ENCODE measurements at regions not wholly inside any gene's neighbourhood (a gene's known extent, or its start where the extent isn't known, plus 50 kb on each side); places are given as distances from the start of the nearest gene placed in this dataset.
"Not testable (repeated sequence)": the region's sequence is repeated elsewhere in the genome, so short reads cannot be mapped to it uniquely, and the experiment has no call there.

DNA sequence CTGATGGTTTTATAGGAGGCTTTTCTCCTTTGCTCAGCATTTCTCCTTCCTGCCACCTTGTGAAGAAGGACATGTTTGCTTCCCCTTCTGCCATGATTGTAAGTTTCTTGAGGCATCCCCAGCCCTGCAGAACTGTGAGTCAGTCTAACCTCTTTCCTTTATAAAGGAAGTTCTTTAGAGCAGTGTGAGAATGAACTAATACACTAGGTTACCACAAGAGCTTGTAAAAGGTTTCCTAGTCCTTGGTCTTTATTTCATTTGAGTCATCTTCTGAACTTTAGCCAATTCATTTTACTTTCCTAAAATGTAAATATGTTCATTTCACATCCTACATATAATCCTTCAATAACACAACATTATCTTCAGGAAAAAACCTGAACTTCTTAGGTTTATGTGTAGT is 365.3 kb downstream of the HHIPL2 start:
- H2AFZ ChIP-seq (ENCODE audit: low read length) = no peak overlapping the region
- no peaks in the 10 kb centered on the region for H3K79me2 ChIP-seq (ENCODE audit: low read length)
- H3K4me3 ChIP-seq (ENCODE audit: low read length) = no peak overlapping the region
- no peaks in the 10 kb centered on the region for H3K4me1 ChIP-seq (ENCODE audit: low read length)
- no peaks in the 10 kb centered on the region for H3K27me3 ChIP-seq (ENCODE audit: low read length)
- H3K9ac ChIP-seq (ENCODE audit: low read length) = no peak overlapping the region
- H3K9me2 ChIP-seq (replicated peaks; ENCODE audit: insufficient read depth, low read length) = no peaks in the 10 kb centered on the region
- no peak overlapping the region for H3K4me2 ChIP-seq (ENCODE audit: low read depth, low read length, poor library complexity, severe bottlenecking)
- no peak for DNase-seq
- no peaks in the 10 kb centered on the region for H3K36me3 ChIP-seq (ENCODE audit: insufficient read depth, low read length)
- no peaks in the 10 kb centered on the region for H3K9me3 ChIP-seq (ENCODE audit: low read length)
- no peak overlapping the region for H3K27ac ChIP-seq (ENCODE audit: low read length)
- H4K20me1 ChIP-seq (ENCODE audit: insufficient read depth, low read depth, low read length) = no peaks in the 10 kb centered on the region

DNA sequence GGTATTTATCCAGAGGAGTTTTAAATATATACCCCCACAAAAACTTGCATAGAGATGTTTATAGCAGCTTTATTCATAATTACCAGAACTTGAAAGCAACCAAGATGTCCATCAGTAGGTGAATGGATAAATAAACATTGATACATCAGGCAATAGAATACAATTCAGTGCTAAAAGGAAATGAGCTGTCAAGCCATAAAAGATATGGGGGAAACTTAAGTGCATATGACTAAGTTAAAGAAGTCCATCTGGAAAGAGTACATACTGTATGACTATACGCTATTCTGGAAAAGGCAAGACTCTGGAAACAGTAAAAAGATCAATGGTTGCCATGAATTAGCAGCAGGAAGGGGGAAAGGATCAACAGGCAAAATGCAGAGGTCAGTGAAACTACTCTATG is 366.7 kb downstream of the HHIPL2 start:
- H3K9ac ChIP-seq (ENCODE audit: low read length) = no peak overlapping the region
- no peaks in the 10 kb centered on the region for H3K9me3 ChIP-seq (ENCODE audit: low read length)
- no peaks in the 10 kb centered on the region for H3K4me1 ChIP-seq (ENCODE audit: low read length)
- H4K20me1 ChIP-seq (ENCODE audit: insufficient read depth, low read depth, low read length) = no peaks in the 10 kb centered on the region
- no peak overlapping the region for H3K4me2 ChIP-seq (ENCODE audit: low read depth, low read length, poor library complexity, severe bottlenecking)
- no peaks in the 10 kb centered on the region for H3K79me2 ChIP-seq (ENCODE audit: low read length)
- H3K4me3 ChIP-seq (ENCODE audit: low read length) = no peak overlapping the region
- H3K27ac ChIP-seq (ENCODE audit: low read length) = no peak overlapping the region
- H2AFZ ChIP-seq (ENCODE audit: low read length) = no peak overlapping the region
- no peak for DNase-seq
- H3K9me2 ChIP-seq (replicated peaks; ENCODE audit: insufficient read depth, low read length) = no peaks in the 10 kb centered on the region
- no peaks in the 10 kb centered on the region for H3K36me3 ChIP-seq (ENCODE audit: insufficient read depth, low read length)
- no peaks in the 10 kb centered on the region for H3K27me3 ChIP-seq (ENCODE audit: low read length)

DNA sequence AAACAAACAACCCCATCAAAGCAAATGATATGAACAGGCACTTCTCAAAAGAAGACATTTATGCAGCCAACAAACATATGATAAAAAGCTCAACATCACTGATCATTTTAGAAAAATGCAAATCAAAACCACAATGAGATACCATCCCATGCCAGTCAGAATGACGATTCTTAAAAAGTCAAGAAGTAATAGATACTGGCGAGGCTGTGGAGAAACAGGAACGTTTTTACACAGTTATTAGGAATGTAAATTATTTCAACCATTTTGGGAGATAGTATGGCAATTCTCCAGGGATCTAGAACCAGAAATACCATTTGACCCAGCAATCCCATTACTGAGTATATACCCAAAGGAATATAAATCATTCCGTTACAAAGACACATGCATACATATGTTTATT is 370.4 kb downstream of the HHIPL2 start:
- not testable (repeated sequence) for H3K27ac ChIP-seq (ENCODE audit: low read length); H4K20me1 ChIP-seq (ENCODE audit: insufficient read depth, low read depth, low read length); H2AFZ ChIP-seq (ENCODE audit: low read length); H3K9me2 ChIP-seq (replicated peaks; ENCODE audit: insufficient read depth, low read length); H3K4me3 ChIP-seq (ENCODE audit: low read length); H3K79me2 ChIP-seq (ENCODE audit: low read length); H3K9me3 ChIP-seq (ENCODE audit: low read length); H3K36me3 ChIP-seq (ENCODE audit: insufficient read depth, low read length); H3K9ac ChIP-seq (ENCODE audit: low read length); DNase-seq; H3K4me1 ChIP-seq (ENCODE audit: low read length); H3K4me2 ChIP-seq (ENCODE audit: low read depth, low read length, poor library complexity, severe bottlenecking); H3K27me3 ChIP-seq (ENCODE audit: low read length)

DNA sequence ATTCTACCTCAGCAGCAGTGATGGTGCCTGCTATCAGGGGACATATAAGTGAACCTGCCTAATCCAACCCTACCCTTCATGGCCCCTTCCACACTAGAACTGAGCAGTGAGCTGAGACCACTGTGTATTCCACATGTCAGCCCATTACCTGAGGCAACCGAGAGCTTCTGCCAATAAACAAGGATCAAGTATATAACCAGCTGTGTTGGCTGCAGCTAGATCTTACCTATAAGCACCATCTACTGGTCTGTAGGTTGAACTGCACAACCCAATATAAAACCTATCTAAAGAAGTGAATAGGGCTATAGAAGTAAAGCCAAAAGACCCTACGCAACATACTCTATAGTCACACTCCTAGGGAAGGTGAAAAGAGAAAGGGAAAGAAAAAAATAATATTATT is 376.9 kb downstream of the HHIPL2 start:
- H3K4me2 ChIP-seq (ENCODE audit: low read depth, low read length, poor library complexity, severe bottlenecking) = no peak overlapping the region
- H2AFZ ChIP-seq (ENCODE audit: low read length) = no peak overlapping the region
- H3K27me3 ChIP-seq (ENCODE audit: low read length) = 0 out of 2 replicates have a peak, but pooled peaks cover 3% of the 10 kb centered on the region
- H3K36me3 ChIP-seq (ENCODE audit: insufficient read depth, low read length) = no peaks in the 10 kb centered on the region
- no peaks in the 10 kb centered on the region for H3K4me1 ChIP-seq (ENCODE audit: low read length)
- H4K20me1 ChIP-seq (ENCODE audit: insufficient read depth, low read depth, low read length) = no peaks in the 10 kb centered on the region
- peak; percentile 68 for DNase-seq
- H3K27ac ChIP-seq (ENCODE audit: low read length) = no peak overlapping the region
- H3K9me2 ChIP-seq (replicated peaks; ENCODE audit: insufficient read depth, low read length) = no peaks in the 10 kb centered on the region
- H3K9me3 ChIP-seq (ENCODE audit: low read length) = no peaks in the 10 kb centered on the region
- no peak overlapping the region for H3K9ac ChIP-seq (ENCODE audit: low read length)
- H3K4me3 ChIP-seq (ENCODE audit: low read length) = no peak overlapping the region
- no peaks in the 10 kb centered on the region for H3K79me2 ChIP-seq (ENCODE audit: low read length)

DNA sequence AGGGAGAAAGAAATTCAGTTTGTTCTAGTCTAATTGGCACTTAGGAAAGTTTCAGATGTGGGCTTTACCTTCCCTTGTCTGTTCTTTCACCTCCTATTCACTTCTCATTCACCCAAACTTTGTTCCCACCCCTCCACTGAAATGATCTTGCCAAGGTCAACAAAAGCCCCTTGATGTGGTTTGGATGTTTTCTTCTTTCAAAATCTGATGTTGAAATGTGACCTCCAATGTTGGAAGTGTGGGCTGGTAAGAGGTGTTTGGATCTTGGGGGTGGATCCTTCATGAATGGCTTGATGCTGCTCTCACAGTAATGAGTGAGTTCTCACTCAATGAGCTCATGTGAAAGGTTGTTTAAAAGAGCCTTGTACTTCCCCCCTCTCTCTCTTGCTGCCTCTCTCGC is 379.3 kb downstream of the HHIPL2 start:
- H4K20me1 ChIP-seq (ENCODE audit: insufficient read depth, low read depth, low read length) = no peaks in the 10 kb centered on the region
- no peak overlapping the region for H3K4me2 ChIP-seq (ENCODE audit: low read depth, low read length, poor library complexity, severe bottlenecking)
- H3K9me3 ChIP-seq (ENCODE audit: low read length) = no peaks in the 10 kb centered on the region
- H3K79me2 ChIP-seq (ENCODE audit: low read length) = no peaks in the 10 kb centered on the region
- H3K4me1 ChIP-seq (ENCODE audit: low read length) = no peaks in the 10 kb centered on the region
- no peak for DNase-seq
- no peak overlapping the region for H2AFZ ChIP-seq (ENCODE audit: low read length)
- H3K9me2 ChIP-seq (replicated peaks; ENCODE audit: insufficient read depth, low read length) = no peaks in the 10 kb centered on the region
- H3K27ac ChIP-seq (ENCODE audit: low read length) = no peak overlapping the region
- H3K36me3 ChIP-seq (ENCODE audit: insufficient read depth, low read length) = no peaks in the 10 kb centered on the region
- H3K27me3 ChIP-seq (ENCODE audit: low read length) = 0 out of 2 replicates have a peak, but pooled peaks cover 3% of the 10 kb centered on the region
- H3K9ac ChIP-seq (ENCODE audit: low read length) = no peak overlapping the region
- H3K4me3 ChIP-seq (ENCODE audit: low read length) = no peak overlapping the region

DNA sequence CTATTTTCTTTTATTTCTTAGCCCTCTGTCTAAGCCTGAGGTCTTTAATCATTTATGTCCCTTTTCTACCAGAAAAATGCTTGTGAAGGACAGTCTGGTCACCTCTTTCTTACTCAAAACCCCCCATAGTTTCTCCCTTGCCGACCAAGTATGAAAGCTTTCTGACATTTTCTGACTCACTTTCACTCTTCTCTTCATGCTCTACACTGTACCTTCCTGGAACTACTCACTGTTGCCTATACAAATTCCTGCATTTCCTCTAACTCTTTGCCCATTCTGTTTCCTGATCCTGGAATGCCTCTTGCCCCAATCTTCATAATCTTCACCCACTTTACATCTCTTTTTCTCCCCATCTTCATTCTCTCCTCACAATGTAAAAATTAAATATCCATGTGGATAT is 380.0 kb downstream of the HHIPL2 start:
- no peak for DNase-seq
- H3K9me3 ChIP-seq (ENCODE audit: low read length) = no peaks in the 10 kb centered on the region
- H3K9me2 ChIP-seq (replicated peaks; ENCODE audit: insufficient read depth, low read length) = no peaks in the 10 kb centered on the region
- H3K4me1 ChIP-seq (ENCODE audit: low read length) = no peaks in the 10 kb centered on the region
- no peak overlapping the region for H3K4me2 ChIP-seq (ENCODE audit: low read depth, low read length, poor library complexity, severe bottlenecking)
- H3K9ac ChIP-seq (ENCODE audit: low read length) = no peak overlapping the region
- H4K20me1 ChIP-seq (ENCODE audit: insufficient read depth, low read depth, low read length) = no peaks in the 10 kb centered on the region
- H3K27me3 ChIP-seq (ENCODE audit: low read length) = 0 out of 2 replicates have a peak, but pooled peaks cover 3% of the 10 kb centered on the region
- no peak overlapping the region for H2AFZ ChIP-seq (ENCODE audit: low read length)
- H3K27ac ChIP-seq (ENCODE audit: low read length) = no peak overlapping the region
- H3K36me3 ChIP-seq (ENCODE audit: insufficient read depth, low read length) = no peaks in the 10 kb centered on the region
- no peaks in the 10 kb centered on the region for H3K79me2 ChIP-seq (ENCODE audit: low read length)
- H3K4me3 ChIP-seq (ENCODE audit: low read length) = no peak overlapping the region

DNA sequence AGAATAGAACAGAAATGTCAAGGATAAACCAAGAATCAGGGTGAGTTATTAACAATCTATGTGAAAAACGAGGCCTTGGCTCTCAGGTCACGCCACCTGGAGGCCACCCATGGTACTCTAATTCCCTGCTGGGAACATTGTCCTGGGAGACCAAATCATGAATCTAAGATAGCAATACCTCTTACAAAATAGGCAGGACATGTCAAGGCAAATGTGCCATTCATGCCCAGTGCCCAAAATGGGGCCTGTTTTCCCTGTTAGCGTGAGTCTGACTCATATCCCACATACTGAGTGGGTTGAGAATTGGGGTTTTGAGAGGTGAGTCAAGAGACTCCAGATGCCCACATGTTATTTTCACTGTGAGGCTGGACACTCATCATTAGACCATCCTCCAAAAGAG is 380.8 kb downstream of the HHIPL2 start:
- H3K4me3 ChIP-seq (ENCODE audit: low read length) = no peak overlapping the region
- peak; percentile 65 for DNase-seq
- H3K4me2 ChIP-seq (ENCODE audit: low read depth, low read length, poor library complexity, severe bottlenecking) = no peak overlapping the region
- no peak overlapping the region for H3K9ac ChIP-seq (ENCODE audit: low read length)
- H2AFZ ChIP-seq (ENCODE audit: low read length) = no peak overlapping the region
- no peaks in the 10 kb centered on the region for H3K9me3 ChIP-seq (ENCODE audit: low read length)
- no peaks in the 10 kb centered on the region for H4K20me1 ChIP-seq (ENCODE audit: insufficient read depth, low read depth, low read length)
- no peaks in the 10 kb centered on the region for H3K4me1 ChIP-seq (ENCODE audit: low read length)
- no peaks in the 10 kb centered on the region for H3K79me2 ChIP-seq (ENCODE audit: low read length)
- no peaks in the 10 kb centered on the region for H3K36me3 ChIP-seq (ENCODE audit: insufficient read depth, low read length)
- no peak overlapping the region for H3K27ac ChIP-seq (ENCODE audit: low read length)
- H3K27me3 ChIP-seq (ENCODE audit: low read length) = 0 out of 2 replicates have a peak, but pooled peaks cover 3% of the 10 kb centered on the region
- no peaks in the 10 kb centered on the region for H3K9me2 ChIP-seq (replicated peaks; ENCODE audit: insufficient read depth, low read length)

DNA sequence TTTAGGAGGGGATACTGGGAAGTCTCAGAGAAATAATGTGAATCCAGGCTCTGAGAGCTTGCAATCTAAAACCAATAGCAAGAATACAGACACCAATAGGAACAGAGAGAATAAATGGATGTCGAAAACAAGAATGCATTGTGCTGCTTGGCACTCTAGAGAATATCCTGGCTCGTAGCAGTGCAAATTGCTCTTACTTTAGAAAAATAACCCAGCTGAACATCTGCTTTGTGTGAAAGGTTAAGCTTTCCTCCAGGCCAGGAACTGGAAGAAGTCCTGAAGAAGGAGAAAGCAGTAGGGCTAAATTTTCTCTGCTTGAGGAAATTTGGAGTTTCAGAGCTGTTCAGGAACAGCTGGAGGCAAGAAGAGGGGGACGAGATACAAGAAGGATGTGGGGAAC is 382.3 kb downstream of the HHIPL2 start:
- H3K4me1 ChIP-seq (ENCODE audit: low read length) = no peaks in the 10 kb centered on the region
- no peaks in the 10 kb centered on the region for H3K36me3 ChIP-seq (ENCODE audit: insufficient read depth, low read length)
- no peak overlapping the region for H3K9ac ChIP-seq (ENCODE audit: low read length)
- no peaks in the 10 kb centered on the region for H3K27me3 ChIP-seq (ENCODE audit: low read length)
- H3K27ac ChIP-seq (ENCODE audit: low read length) = no peak overlapping the region
- no peak overlapping the region for H3K4me3 ChIP-seq (ENCODE audit: low read length)
- no peak for DNase-seq
- H3K9me3 ChIP-seq (ENCODE audit: low read length) = no peaks in the 10 kb centered on the region
- H3K4me2 ChIP-seq (ENCODE audit: low read depth, low read length, poor library complexity, severe bottlenecking) = no peak overlapping the region
- H2AFZ ChIP-seq (ENCODE audit: low read length) = no peak overlapping the region
- H3K9me2 ChIP-seq (replicated peaks; ENCODE audit: insufficient read depth, low read length) = no peaks in the 10 kb centered on the region
- H3K79me2 ChIP-seq (ENCODE audit: low read length) = no peaks in the 10 kb centered on the region
- no peaks in the 10 kb centered on the region for H4K20me1 ChIP-seq (ENCODE audit: insufficient read depth, low read depth, low read length)

DNA sequence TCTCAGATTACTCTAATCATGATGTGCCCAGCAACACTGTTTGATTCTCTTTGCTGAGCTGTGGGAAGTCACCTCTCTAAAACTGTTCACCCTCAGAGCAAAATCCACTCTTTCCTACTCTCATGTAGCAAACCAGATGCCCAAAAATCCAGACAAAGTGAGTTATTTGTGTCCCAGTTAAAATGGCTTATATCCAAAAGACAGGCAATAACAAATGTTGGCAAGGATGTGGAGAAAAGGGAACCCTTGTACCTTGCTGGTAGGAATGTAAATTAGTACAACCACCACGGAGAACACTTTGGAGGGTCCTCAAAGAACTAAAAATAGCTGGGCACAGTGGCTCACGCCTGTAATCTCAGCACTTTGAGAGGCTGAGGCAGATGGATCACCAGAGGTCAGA is 384.0 kb downstream of the HHIPL2 start:
- H3K9me2 ChIP-seq (replicated peaks; ENCODE audit: insufficient read depth, low read length) = no peaks in the 10 kb centered on the region
- no peak for DNase-seq
- no peaks in the 10 kb centered on the region for H3K79me2 ChIP-seq (ENCODE audit: low read length)
- no peak overlapping the region for H2AFZ ChIP-seq (ENCODE audit: low read length)
- no peaks in the 10 kb centered on the region for H3K36me3 ChIP-seq (ENCODE audit: insufficient read depth, low read length)
- no peaks in the 10 kb centered on the region for H3K4me1 ChIP-seq (ENCODE audit: low read length)
- no peaks in the 10 kb centered on the region for H4K20me1 ChIP-seq (ENCODE audit: insufficient read depth, low read depth, low read length)
- H3K4me3 ChIP-seq (ENCODE audit: low read length) = no peak overlapping the region
- no peaks in the 10 kb centered on the region for H3K27me3 ChIP-seq (ENCODE audit: low read length)
- no peak overlapping the region for H3K27ac ChIP-seq (ENCODE audit: low read length)
- no peak overlapping the region for H3K9ac ChIP-seq (ENCODE audit: low read length)
- no peaks in the 10 kb centered on the region for H3K9me3 ChIP-seq (ENCODE audit: low read length)
- no peak overlapping the region for H3K4me2 ChIP-seq (ENCODE audit: low read depth, low read length, poor library complexity, severe bottlenecking)

Data from Karpas-422 (cell line).